K562 (cell line): ENCODE measurements at regions not wholly inside any gene's neighbourhood (a gene's known extent, or its start where the extent isn't known, plus 50 kb on each side); places are given as distances from the start of the nearest gene placed in this dataset.

Source experiments
- ATAC-seq: fragments of 200-7000 bp; cut with Tn5 transposase; 3 replicates; pipeline ENCODE4 v1.9.1; 2020; ENCODE audit warnings: moderate library complexity
- BruUV-seq: library from RNA; stranded (reverse); fragments of 400-500 nt; replicated peaks from 2 replicates; lab custom pipeline; 2021; lab: Mats Ljungman, UMichigan
- CTCF ChIA-PET: fragments of 300-600 bp; formaldehyde crosslinking; extraction: SDS; loops from one replicate; lab custom pipeline; 2021; ENCODE audit warnings: low intra/inter-chr PET ratio; lab: Yijun Ruan, JAX
- POLR2A ChIA-PET: fragments of 300-600, 350-650 bp; sonication (Branson Sonifier 250); formaldehyde crosslinking; extraction: SDS; loops from one replicate; lab custom pipeline; 2021; ENCODE audit warnings: antibody characterized with exemption, inconsistent platforms; lab: Yijun Ruan, JAX
- DNase-seq, 4 experiments: peaks; one replicate each; pipeline versions ENCODE4 v3.0.0 to v3.0.0-alpha.2; 2011 to 2018; ENCODE audit warnings: low spot score in 3 of 4, mixed read lengths in 3 of 4; ENCODE audit errors: extremely low read depth in 1 of 4
- FAIRE-seq: peaks from 2 replicates; lab custom pipeline; 2011; peaks lifted over from hg19 to GRCh38; lab: Jason Lieb, UNC
- H2AFZ ChIP-seq: 2 replicates; pipeline ENCODE4 v1.6.0; 2011; ENCODE audit warnings: low read depth, low read length, control low read depth, inconsistent platforms
- H3K27ac ChIP-seq: fragments of 200-600 bp; 3 replicates; pipeline ENCODE4 v1.8.0; 2011; ENCODE audit warnings: low read depth, mild to moderate bottlenecking, control low read depth, inconsistent platforms, low read length, moderate library complexity, mixed read lengths; ENCODE audit errors: extremely low read depth
- H3K27me3 ChIP-seq, 2 experiments: fragments of 300-600 bp in 1 of 2; 2 replicates in 1 of 2; 3 replicates in 1 of 2; pipeline versions ENCODE4 v1.6.0 to v1.8.0; 2011; ENCODE audit warnings: inconsistent platforms in 2 of 2, low read length in 2 of 2, mild to moderate bottlenecking in 1 of 2, mixed read lengths in 1 of 2, moderate library complexity in 1 of 2; ENCODE audit not compliant: control insufficient read depth in 2 of 2, insufficient read depth in 2 of 2
- H3K36me3 ChIP-seq: fragments of 300-600 bp; 3 replicates; pipeline ENCODE4 v1.8.0; 2011; ENCODE audit warnings: mild to moderate bottlenecking, low read length, inconsistent platforms; ENCODE audit not compliant: control insufficient read depth, insufficient read depth
- H3K4me1 ChIP-seq, 2 experiments: fragments of 200-600 bp in 1 of 2; replicated peaks in 1 of 2; 2 replicates in 1 of 2; 3 replicates in 1 of 2; pipeline versions ENCODE4 v1.5.1 to v1.8.0; 2011; ENCODE audit warnings: inconsistent platforms in 2 of 2, low read length in 2 of 2, mild to moderate bottlenecking in 1 of 2, mixed read lengths in 1 of 2, moderate library complexity in 1 of 2; ENCODE audit not compliant: control insufficient read depth in 2 of 2, insufficient read depth in 2 of 2
- H3K4me2 ChIP-seq: 2 replicates; pipeline ENCODE4 v1.6.1; 2011; ENCODE audit warnings: low read length, control low read depth, inconsistent platforms, mixed read lengths; ENCODE audit not compliant: insufficient read depth
- H3K4me3 ChIP-seq: fragments of 200-600 bp; sonication (generic), shearing (Covaris generic); 2 replicates; pipeline ENCODE4 v1.5.1; 2016; ENCODE audit warnings: control low read depth, inconsistent platforms
- H3K79me2 ChIP-seq: fragments of 200-600 bp; 3 replicates; pipeline ENCODE4 v1.8.0; 2011; ENCODE audit warnings: low read length, inconsistent platforms; ENCODE audit not compliant: control insufficient read depth, insufficient read depth
- H3K9ac ChIP-seq, 2 experiments: 2 replicates each; pipeline versions ENCODE4 v1.6.0 to v1.6.1; 2011; ENCODE audit warnings: low read depth in 2 of 2, low read length in 2 of 2, control low read depth in 1 of 2, inconsistent platforms in 1 of 2, mild to moderate bottlenecking in 1 of 2, mixed read lengths in 1 of 2; ENCODE audit not compliant: insufficient read depth in 1 of 2
- H3K9me1 ChIP-seq: one replicate; pipeline ENCODE4 v1.6.0; 2011; ENCODE audit warnings: inconsistent platforms, mild to moderate bottlenecking, low read length, moderate library complexity; ENCODE audit not compliant: control insufficient read depth, insufficient read depth
- H3K9me3 ChIP-seq: replicated peaks from 2 replicates; pipeline ENCODE4 v1.5.1; 2011; ENCODE audit warnings: low read depth, low read length, inconsistent platforms; ENCODE audit not compliant: control insufficient read depth, insufficient read depth
- H4K20me1 ChIP-seq: replicated peaks from 2 replicates; pipeline ENCODE4 v1.6.1; 2011; ENCODE audit warnings: low read length, inconsistent platforms, mixed read lengths; ENCODE audit not compliant: control insufficient read depth, insufficient read depth
- CHD4 ChIP-seq: fragments of 200-600 bp; sonication (generic); IDR thresholded peaks from 3 replicates; pipeline ENCODE4 v1.6.1; 2012; ENCODE audit warnings: low read depth, mild to moderate bottlenecking, mixed read lengths, low read length, inconsistent platforms; ENCODE audit not compliant: insufficient read depth, insufficient replicate concordance, poor library complexity, severe bottlenecking
- ELF2 ChIP-seq: fragments of 250-450 bp; sonication (Bioruptor Pico); IDR thresholded peaks from 2 replicates; pipeline ENCODE4 v1.5.0; 2021; ENCODE audit warnings: mild to moderate bottlenecking
- FIP1L1 ChIP-seq: fragments of 200-400 bp; formaldehyde crosslinking; IDR thresholded peaks from 2 replicates; pipeline ENCODE4 v1.6.1; 2018; ENCODE audit warnings: mild to moderate bottlenecking, low read depth, low read length; ENCODE audit not compliant: poor library complexity, severe bottlenecking
- GABPB1 ChIP-seq: sonication (generic); formaldehyde crosslinking; IDR thresholded peaks from 2 replicates; pipeline ENCODE4 v1.8.0; 2022; ENCODE audit warnings: mild to moderate bottlenecking, missing genetic modification reagents
- HMBOX1 ChIP-seq: sonication (generic); IDR thresholded peaks from 2 replicates; pipeline ENCODE4 v1.6.1; 2016
- NFRKB ChIP-seq: fragments of 450-650 bp; IDR thresholded peaks from 2 replicates; pipeline ENCODE4 v1.6.1; 2016; ENCODE audit warnings: low read depth
- POLR3A ChIP-seq: IDR thresholded peaks from 2 replicates; pipeline ENCODE4 v1.6.1; 2011; ENCODE audit warnings: borderline replicate concordance, mild to moderate bottlenecking, moderate library complexity; ENCODE audit not compliant: insufficient read length, insufficient read depth; ENCODE audit errors: extremely low read depth
- RCOR1 ChIP-seq, 2 experiments: IDR thresholded peaks; 2 replicates each; pipeline ENCODE4 v1.6.1; 2012; ENCODE audit warnings: low read depth in 2 of 2, low read length in 2 of 2, borderline replicate concordance in 1 of 2, improper control_type of control experiment in 1 of 2
- SPI1 ChIP-seq: IDR thresholded peaks from 2 replicates; pipeline ENCODE4 v1.6.1; 2011; ENCODE audit warnings: low read depth, low read length, control low read depth, borderline replicate concordance
- THRAP3 ChIP-seq: fragments of 450-650 bp; IDR thresholded peaks from 2 replicates; pipeline ENCODE4 v1.6.1; 2016; ENCODE audit warnings: mild to moderate bottlenecking, inconsistent platforms, borderline replicate concordance
- ZBTB17 ChIP-seq: fragments of 450-650 bp; formaldehyde crosslinking; IDR thresholded peaks from 2 replicates; pipeline ENCODE4 v1.4.0; 2020; ENCODE audit warnings: mild to moderate bottlenecking
- ZFX ChIP-seq: sonication (generic); formaldehyde crosslinking; IDR thresholded peaks from 2 replicates; pipeline ENCODE4 v1.8.0; 2022; ENCODE audit warnings: mild to moderate bottlenecking, missing genetic modification reagents, moderate library complexity
- ZKSCAN1 ChIP-seq: fragments of 150-350 bp; IDR thresholded peaks from 2 replicates; pipeline ENCODE4 v1.6.1; 2016; ENCODE audit warnings: low read depth, low read length
- ZNF512 ChIP-seq: IDR thresholded peaks from 2 replicates; pipeline ENCODE4 v1.6.1; 2016; ENCODE audit warnings: missing genetic modification characterization, missing compliant biosample characterization
- WGBS: fragments of 100-300 bp; shearing (Covaris generic); methylation state at CpG from one replicate; pipeline ENCODE4 v1.1.6; 2016; ENCODE audit warnings: low coverage, mixed read lengths; ENCODE audit not compliant: insufficient coverage; ENCODE audit errors: missing lambda C conversion rate; 5-methylcytosine and 5-hydroxymethylcytosine counted together
- in situ Hi-C: fragments of 300-500 bp; cut with MboI; formaldehyde crosslinking; loops from 4 replicates; pipeline ENCODE4 v1.15.0; 2018; ENCODE audit warnings: inconsistent platforms, mixed read lengths
- intact Hi-C: fragments of 100-400 bp; cut with micrococcal nuclease; formaldehyde crosslinking; loops from 2 replicates; pipeline ENCODE4 v1.14.2; 2022

- no peak for DNase-seq
- H3K79me2 ChIP-seq: no peaks in the 10 kb centered on the region
- no peak overlapping the region for H3K4me2 ChIP-seq
- no peak overlapping the region for H3K27ac ChIP-seq
- no peaks in the 10 kb centered on the region for H4K20me1 ChIP-seq
- FAIRE-seq: no peak
- no peaks in the 10 kb centered on the region for H3K9me1 ChIP-seq
- ATAC-seq: no peak
- POLR2A ChIA-PET: no interaction called here
- in situ Hi-C loops (no loop called here), intact Hi-C loops (no loop called here)
- no peaks in the 10 kb centered on the region for H3K27me3 ChIP-seq
- no peaks in the 10 kb centered on the region for H3K9me3 ChIP-seq
- TF ChIP-seq NFRKB: no peak
- no peak for TF ChIP-seq ZFX (CRISPR knock-in tag)
- TF ChIP-seq, all 486 proteins: peak for 0
- Histone ChIP-seq H3K4me3 (no peak overlapping the region), H3K36me3 (no peaks in the 10 kb centered on the region), H3K4me1 (no peaks in the 10 kb centered on the region), H3K9ac (no peak overlapping the region), H2AFZ (no peak overlapping the region)
- no TSS peak for BruUV-seq
- CTCF ChIA-PET: no interaction called here
- WGBS: 10% methylated on average over 6 of the region's 7 CpGs
These were observed 90.4 kb upstream of the VCX3B start for GRCh38 chrX:8374041-8374825.

- Histone ChIP-seq H3K27ac (no peak overlapping the region), H3K36me3 (no peaks in the 10 kb centered on the region), H3K27me3 (no peaks in the 10 kb centered on the region), H3K9ac (no peak overlapping the region), H4K20me1 (no peaks in the 10 kb centered on the region), H3K9me1 (no peaks in the 10 kb centered on the region), H2AFZ (no peak overlapping the region), H3K4me1 (no peaks in the 10 kb centered on the region), H3K79me2 (no peaks in the 10 kb centered on the region), H3K4me3 (no peak overlapping the region), H3K4me2 (no peak overlapping the region), H3K9me3 (no peaks in the 10 kb centered on the region)
- no peak for ATAC-seq
- 0% methylated on average over 1 of the region's 1 CpG for WGBS
- in situ Hi-C loops: no loop called here
- ChIA-PET CTCF (no interaction called here), POLR2A (no interaction called here)
- no peak for FAIRE-seq
- no peak for DNase-seq
- intact Hi-C loops: no loop called here
- BruUV-seq: no TSS peak
- TF ChIP-seq ZKSCAN1 (no peak), GABPB1 (CRISPR knock-in tag) (no peak), POLR3A (no peak), SPI1 (no peak), THRAP3 (no peak), ZNF512 (tag) (no peak), ZBTB17 (CRISPR knock-in tag) (no peak), FIP1L1 (no peak), HMBOX1 (no peak), ELF2 (no peak), CHD4 (no peak), RCOR1 (IDR thresholded peaks at IDR 0.05; ENCODE audit: borderline replicate concordance in 1 of 2, low read depth in 2 of 2, low read length in 2 of 2) (no peak)
These were observed 87.6 kb upstream of the VCX3B start for GRCh38 chrX:8377041-8377440.
